Glutamatergic neuron (in vitro differentiated cells): ENCODE measurements at regions not wholly inside any gene's neighbourhood (a gene's known extent, or its start where the extent isn't known, plus 50 kb on each side); places are given as distances from the start of the nearest gene placed in this dataset.

Source experiments
- DNase-seq: peaks from one replicate; pipeline ENCODE4 v3.0.0; 2022
- H3K27ac Mint-ChIP-seq: one replicate; pipeline ENCODE4 v1.8.0; 2020; ENCODE audit warnings: mild to moderate bottlenecking, mixed read lengths, inconsistent platforms; ENCODE audit not compliant: unreplicated experiment
- H3K27me3 Mint-ChIP-seq: one replicate; pipeline ENCODE4 v1.8.0; 2020; ENCODE audit warnings: mild to moderate bottlenecking, moderate library complexity, mixed read lengths, inconsistent platforms; ENCODE audit not compliant: unreplicated experiment
- H3K36me3 Mint-ChIP-seq: one replicate; pipeline ENCODE4 v1.8.0; 2020; ENCODE audit warnings: mild to moderate bottlenecking, mixed read lengths, inconsistent platforms; ENCODE audit not compliant: unreplicated experiment
- H3K4me1 Mint-ChIP-seq: one replicate; pipeline ENCODE4 v1.8.0; 2020; ENCODE audit warnings: mild to moderate bottlenecking, low read depth, mixed read lengths, inconsistent platforms; ENCODE audit not compliant: unreplicated experiment
- H3K4me3 Mint-ChIP-seq: one replicate; pipeline ENCODE4 v1.8.0; 2020; ENCODE audit warnings: mild to moderate bottlenecking, mixed read lengths, inconsistent platforms; ENCODE audit not compliant: unreplicated experiment
- H3K9me3 Mint-ChIP-seq: one replicate; pipeline ENCODE4 v1.8.0; 2020; ENCODE audit warnings: mild to moderate bottlenecking, moderate library complexity, mixed read lengths, inconsistent platforms; ENCODE audit not compliant: unreplicated experiment
- CTCF ChIP-seq: fragments of 200-600 bp; sonication (generic); IDR thresholded peaks from one replicate; pipeline ENCODE4 v1.5.0; 2021; ENCODE audit not compliant: partially characterized antibody, unreplicated experiment

GRCh38 chr2:152227969-152228592, 52.5 kb upstream of the STAM2 start:
- TF ChIP-seq CTCF: no peak
- no peaks in the 10 kb centered on the region for H3K36me3 Mint-ChIP-seq
- H3K9me3 Mint-ChIP-seq: peaks cover 2% of the 10 kb centered on the region
- DNase-seq: no peak
- peaks cover 2% of the 10 kb centered on the region for H3K27me3 Mint-ChIP-seq
- H3K4me3 Mint-ChIP-seq: no peak overlapping the region
- H3K27ac Mint-ChIP-seq: no peak overlapping the region
- no peaks in the 10 kb centered on the region for H3K4me1 Mint-ChIP-seq

DNA sequence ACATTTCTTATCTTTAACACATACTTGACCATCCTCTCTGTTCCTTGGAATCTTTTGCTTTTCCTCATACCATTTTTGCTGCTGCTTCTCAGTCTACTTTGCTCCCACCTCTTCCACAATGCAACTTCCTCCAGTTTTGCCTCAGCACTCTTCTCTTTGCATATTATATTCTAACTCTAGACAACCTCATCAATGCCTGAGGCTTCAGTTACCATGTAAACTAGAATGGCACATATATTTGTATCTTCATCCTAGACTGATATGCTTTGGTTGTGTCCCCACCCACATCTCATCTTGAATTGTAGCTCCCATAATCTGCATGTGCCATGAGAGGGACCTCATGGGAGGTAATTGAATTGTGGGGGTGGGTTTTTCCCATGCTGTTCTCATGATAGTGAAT, 55.9 kb upstream of the STAM2 start:
- Mint-ChIP-seq H3K27me3 (no peaks in the 10 kb centered on the region), H3K9me3 (peaks cover 2% of the 10 kb centered on the region), H3K36me3 (no peaks in the 10 kb centered on the region), H3K4me1 (no peaks in the 10 kb centered on the region), H3K27ac (no peak overlapping the region), H3K4me3 (no peak overlapping the region)
- DNase-seq: no peak
- no peak for TF ChIP-seq CTCF

GRCh38 chr2:152234277-152234676, 58.7 kb upstream of the STAM2 start:
- H3K4me3 Mint-ChIP-seq: no peak overlapping the region
- H3K27me3 Mint-ChIP-seq: no peaks in the 10 kb centered on the region
- DNase-seq: no peak
- H3K4me1 Mint-ChIP-seq: no peaks in the 10 kb centered on the region
- H3K9me3 Mint-ChIP-seq: no peaks in the 10 kb centered on the region
- TF ChIP-seq CTCF: no peak
- H3K27ac Mint-ChIP-seq: no peak overlapping the region
- H3K36me3 Mint-ChIP-seq: no peaks in the 10 kb centered on the region

DNA sequence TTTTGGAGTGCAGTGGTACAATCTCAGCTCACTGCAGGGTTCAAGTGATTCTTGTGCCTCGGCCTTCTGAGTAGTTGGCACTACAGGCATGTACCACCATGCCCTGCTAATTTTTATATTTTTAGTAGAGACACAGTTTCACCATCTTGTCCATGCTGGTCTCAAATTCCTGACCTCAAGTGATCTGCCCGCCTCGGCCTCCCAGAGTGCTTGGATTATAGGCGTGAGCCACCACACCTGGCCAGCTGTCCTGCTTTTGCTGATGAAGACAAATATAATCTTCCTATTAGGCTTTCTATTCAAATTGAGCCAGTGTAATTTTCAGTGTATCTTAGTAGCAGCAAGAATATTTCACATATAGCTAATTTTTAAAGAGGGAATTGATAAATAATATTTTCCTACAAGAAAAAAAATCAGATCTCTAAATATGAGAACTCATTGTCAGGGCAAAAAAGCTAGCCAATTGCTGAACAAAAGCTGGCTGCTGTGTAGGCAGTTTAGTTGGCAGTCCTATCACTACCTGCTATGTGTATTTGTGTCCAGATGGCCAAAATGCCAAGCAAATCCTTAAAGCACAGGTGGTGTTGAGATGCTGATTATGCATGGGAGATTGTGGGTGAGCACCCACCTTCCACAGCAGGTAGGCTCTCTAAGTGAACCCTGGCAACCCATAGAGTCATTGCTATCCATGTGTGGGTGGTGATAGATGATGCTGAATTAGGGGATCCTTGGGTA, 60.8 kb upstream of the STAM2 start:
- no peak for DNase-seq
- no peak for TF ChIP-seq CTCF
- Mint-ChIP-seq H3K4me3 (no peak overlapping the region), H3K4me1 (no peaks in the 10 kb centered on the region), H3K36me3 (peaks cover 10% of the 10 kb centered on the region), H3K9me3 (no peaks in the 10 kb centered on the region), H3K27ac (no peak overlapping the region), H3K27me3 (no peaks in the 10 kb centered on the region)

DNA sequence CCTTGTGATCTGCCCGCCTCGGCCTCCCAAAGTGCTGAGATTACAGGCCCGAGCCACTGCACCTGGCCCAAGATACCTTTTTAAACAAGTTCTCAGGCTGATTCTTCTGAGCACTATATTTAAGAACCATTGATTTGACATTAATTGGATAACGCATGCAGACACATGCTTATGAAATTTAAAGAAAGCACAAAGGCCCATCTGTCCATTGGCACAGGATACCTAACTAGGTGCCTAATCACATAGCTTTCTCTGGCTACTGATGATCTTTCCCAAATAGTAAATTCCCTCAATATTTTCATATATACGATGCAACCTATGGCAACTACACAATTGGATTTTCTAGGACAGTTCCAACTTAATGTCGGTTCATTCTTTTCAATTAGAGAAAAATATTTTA, 62.5 kb upstream of the STAM2 start:
- peaks cover 10% of the 10 kb centered on the region for H3K36me3 Mint-ChIP-seq
- no peaks in the 10 kb centered on the region for H3K4me1 Mint-ChIP-seq
- H3K4me3 Mint-ChIP-seq: no peak overlapping the region
- no peak overlapping the region for H3K27ac Mint-ChIP-seq
- no peaks in the 10 kb centered on the region for H3K9me3 Mint-ChIP-seq
- DNase-seq: no peak
- no peaks in the 10 kb centered on the region for H3K27me3 Mint-ChIP-seq
- no peak for TF ChIP-seq CTCF
